Neural crest cell (in vitro differentiated cells): ENCODE measurements at regions not wholly inside any gene's neighbourhood (a gene's known extent, or its start where the extent isn't known, plus 50 kb on each side); places are given as distances from the start of the nearest gene placed in this dataset.
A peak's percentile ranks its signal among the peaks of the same experiment; 100 is the strongest.

ENCODE experiments used
- DNase-seq: peaks from one replicate; pipeline ENCODE4 v3.0.0; 2021; ENCODE audit warnings: low read depth, mixed read lengths, low spot score
- H3K27ac Mint-ChIP-seq: one replicate; pipeline ENCODE4 v1.8.0; 2021; ENCODE audit warnings: mild to moderate bottlenecking, mixed read lengths; ENCODE audit not compliant: unreplicated experiment
- H3K27me3 Mint-ChIP-seq: 2 replicates; pipeline ENCODE4 v1.8.0; 2021; ENCODE audit warnings: low read depth, mild to moderate bottlenecking, mixed read lengths
- H3K36me3 Mint-ChIP-seq: 2 replicates; pipeline ENCODE4 v1.8.0; 2021; ENCODE audit warnings: low read depth, mild to moderate bottlenecking, mixed read lengths
- H3K4me1 Mint-ChIP-seq: 2 replicates; pipeline ENCODE4 v1.8.0; 2021; ENCODE audit warnings: mixed read lengths
- H3K4me3 Mint-ChIP-seq: one replicate; pipeline ENCODE4 v1.8.0; 2021; ENCODE audit warnings: mild to moderate bottlenecking, mixed read lengths
- H3K9me3 Mint-ChIP-seq: 2 replicates; pipeline ENCODE4 v1.8.0; 2021; ENCODE audit warnings: mixed read lengths
- TF ChIP-seq, protein P1 (sequence below): fragments of 200-600 bp; sonication (generic); conservative IDR thresholded peaks from 2 replicates; pipeline ENCODE4 v1.5.0; 2021; ENCODE audit warnings: antibody characterized with exemption, mild to moderate bottlenecking

DNA sequence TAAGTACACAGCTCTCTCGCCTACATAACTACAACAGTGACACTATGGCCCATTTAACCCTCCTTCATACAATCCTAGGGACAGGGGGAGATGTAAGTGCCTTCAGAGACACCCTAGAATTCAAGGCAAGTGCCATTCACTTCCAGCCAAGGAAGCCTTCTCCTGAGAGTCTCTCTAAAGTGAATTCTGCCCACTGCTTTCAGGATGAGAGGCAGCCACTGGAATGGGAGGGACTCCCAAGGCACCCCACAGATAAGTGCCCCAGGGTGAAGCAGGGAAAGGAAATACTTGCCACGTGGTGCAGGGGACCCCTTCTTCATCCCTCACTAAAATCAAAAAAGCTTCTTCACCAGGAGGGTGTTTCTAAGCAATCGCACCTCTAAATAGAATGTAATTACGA is 283.7 kb downstream of the ZNF608 start:
- Mint-ChIP-seq H3K4me1 (peaks cover 79% of the 10 kb centered on the region), H3K36me3 (peaks cover 5% of the 10 kb centered on the region), H3K27ac (peak overlapping the region; percentile 16), H3K9me3 (no peaks in the 10 kb centered on the region), H3K4me3 (peak overlapping the region; percentile 65), H3K27me3 (no peaks in the 10 kb centered on the region)
- DNase-seq = no peak
- TF ChIP-seq, protein P1, sequence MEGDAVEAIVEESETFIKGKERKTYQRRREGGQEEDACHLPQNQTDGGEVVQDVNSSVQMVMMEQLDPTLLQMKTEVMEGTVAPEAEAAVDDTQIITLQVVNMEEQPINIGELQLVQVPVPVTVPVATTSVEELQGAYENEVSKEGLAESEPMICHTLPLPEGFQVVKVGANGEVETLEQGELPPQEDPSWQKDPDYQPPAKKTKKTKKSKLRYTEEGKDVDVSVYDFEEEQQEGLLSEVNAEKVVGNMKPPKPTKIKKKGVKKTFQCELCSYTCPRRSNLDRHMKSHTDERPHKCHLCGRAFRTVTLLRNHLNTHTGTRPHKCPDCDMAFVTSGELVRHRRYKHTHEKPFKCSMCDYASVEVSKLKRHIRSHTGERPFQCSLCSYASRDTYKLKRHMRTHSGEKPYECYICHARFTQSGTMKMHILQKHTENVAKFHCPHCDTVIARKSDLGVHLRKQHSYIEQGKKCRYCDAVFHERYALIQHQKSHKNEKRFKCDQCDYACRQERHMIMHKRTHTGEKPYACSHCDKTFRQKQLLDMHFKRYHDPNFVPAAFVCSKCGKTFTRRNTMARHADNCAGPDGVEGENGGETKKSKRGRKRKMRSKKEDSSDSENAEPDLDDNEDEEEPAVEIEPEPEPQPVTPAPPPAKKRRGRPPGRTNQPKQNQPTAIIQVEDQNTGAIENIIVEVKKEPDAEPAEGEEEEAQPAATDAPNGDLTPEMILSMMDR = no peak

DNA sequence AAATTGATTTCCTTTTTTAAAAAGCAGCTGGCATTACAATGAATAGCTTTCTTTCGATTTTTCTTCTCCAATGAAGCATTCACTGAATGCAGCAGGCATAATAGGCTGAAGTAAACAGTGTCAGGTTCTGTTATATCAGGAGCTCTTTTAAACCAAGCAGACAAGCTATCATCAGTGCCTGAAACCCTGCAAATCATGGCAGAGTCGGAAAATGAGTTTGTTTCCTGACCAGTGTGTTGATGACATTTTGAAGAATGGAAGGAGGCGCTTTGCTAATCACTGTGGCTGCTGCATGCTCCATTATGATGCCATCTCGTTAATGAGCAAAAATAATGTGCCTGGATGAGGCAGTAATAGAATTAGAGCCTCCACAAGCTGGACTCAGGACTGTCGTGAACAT is 284.5 kb downstream of the ZNF608 start:
- Mint-ChIP-seq H3K27ac (peak overlapping the region; percentile 16), H3K36me3 (peaks cover 5% of the 10 kb centered on the region), H3K4me3 (peak overlapping the region; percentile 65), H3K27me3 (no peaks in the 10 kb centered on the region), H3K9me3 (no peaks in the 10 kb centered on the region), H3K4me1 (peaks cover 82% of the 10 kb centered on the region)
- TF ChIP-seq, protein P1 = no peak
- no peak for DNase-seq

DNA sequence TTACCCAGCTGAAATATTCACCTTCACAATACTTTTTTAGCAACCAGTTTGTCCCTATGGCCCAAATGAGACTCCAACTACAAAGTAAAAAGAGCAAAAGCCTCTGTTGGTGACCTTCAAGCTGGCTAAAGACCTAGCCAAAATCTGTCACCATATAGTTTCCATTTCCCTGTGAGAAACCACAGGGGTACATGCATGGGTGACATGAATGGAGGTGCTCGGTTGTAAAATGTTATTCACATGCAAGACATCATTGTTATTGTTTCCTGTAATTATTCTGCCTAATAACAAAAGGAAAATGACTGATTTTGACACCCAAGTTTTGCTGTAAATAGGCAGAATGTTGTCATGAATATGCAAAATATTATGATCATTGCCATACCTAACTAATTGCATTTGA is 285.3 kb downstream of the ZNF608 start:
- Mint-ChIP-seq H3K4me3 (no peak overlapping the region), H3K36me3 (peaks cover 5% of the 10 kb centered on the region), H3K27me3 (no peaks in the 10 kb centered on the region), H3K27ac (no peak overlapping the region), H3K4me1 (peaks cover 79% of the 10 kb centered on the region), H3K9me3 (no peaks in the 10 kb centered on the region)
- TF ChIP-seq, protein P1 = no peak
- no peak for DNase-seq

DNA sequence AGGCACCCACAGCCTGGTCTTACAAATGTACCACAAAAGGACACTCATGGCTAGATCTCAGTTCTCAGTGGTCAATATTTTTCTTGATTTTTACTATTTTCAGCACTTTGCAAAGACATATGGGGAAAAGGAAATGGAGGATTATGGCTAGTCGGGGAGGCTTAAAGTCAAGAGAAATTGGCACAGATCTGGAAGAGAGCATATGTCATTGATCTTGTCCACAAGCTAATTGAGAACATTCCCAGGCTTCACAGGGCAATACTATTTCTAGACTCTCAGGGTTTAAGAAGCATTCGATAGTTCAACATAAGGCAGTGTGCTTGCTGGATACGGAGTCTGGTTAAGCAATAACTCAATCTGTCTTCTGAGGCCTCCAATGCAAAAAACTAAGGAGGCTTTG is 285.8 kb downstream of the ZNF608 start:
- no peak overlapping the region for H3K4me3 Mint-ChIP-seq
- TF ChIP-seq, protein P1 = no peak
- peaks cover 5% of the 10 kb centered on the region for H3K36me3 Mint-ChIP-seq
- H3K27ac Mint-ChIP-seq = peak overlapping the region; percentile 36
- DNase-seq = no peak
- H3K27me3 Mint-ChIP-seq = no peaks in the 10 kb centered on the region
- no peaks in the 10 kb centered on the region for H3K9me3 Mint-ChIP-seq
- H3K4me1 Mint-ChIP-seq = peaks cover 79% of the 10 kb centered on the region

DNA sequence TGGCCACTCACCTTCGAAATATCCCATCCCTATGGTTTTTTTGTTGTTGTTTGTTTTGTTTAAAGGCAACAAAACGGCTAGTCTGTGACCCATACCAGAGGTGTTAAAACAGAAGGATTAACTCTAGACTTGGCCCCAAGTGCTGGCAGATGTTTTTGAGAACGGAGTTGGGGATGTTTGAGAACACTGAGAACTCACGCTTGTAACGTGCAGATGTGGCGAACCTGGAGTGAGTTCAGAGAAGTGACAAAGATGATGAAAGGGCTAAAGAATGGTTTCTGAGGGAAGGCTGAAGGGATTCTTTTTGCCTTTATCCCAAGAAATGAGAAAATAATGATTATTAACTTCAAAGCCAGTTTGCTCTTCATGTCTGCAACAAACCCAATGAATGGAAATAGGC is 286.5 kb downstream of the ZNF608 start:
- H3K9me3 Mint-ChIP-seq = no peaks in the 10 kb centered on the region
- TF ChIP-seq, protein P1 = no peak
- no peak for DNase-seq
- H3K27ac Mint-ChIP-seq = peak overlapping the region; percentile 51
- peak overlapping the region; percentile 20 for H3K4me3 Mint-ChIP-seq
- H3K36me3 Mint-ChIP-seq = peaks cover 5% of the 10 kb centered on the region
- H3K4me1 Mint-ChIP-seq = peaks cover 78% of the 10 kb centered on the region
- no peaks in the 10 kb centered on the region for H3K27me3 Mint-ChIP-seq

DNA sequence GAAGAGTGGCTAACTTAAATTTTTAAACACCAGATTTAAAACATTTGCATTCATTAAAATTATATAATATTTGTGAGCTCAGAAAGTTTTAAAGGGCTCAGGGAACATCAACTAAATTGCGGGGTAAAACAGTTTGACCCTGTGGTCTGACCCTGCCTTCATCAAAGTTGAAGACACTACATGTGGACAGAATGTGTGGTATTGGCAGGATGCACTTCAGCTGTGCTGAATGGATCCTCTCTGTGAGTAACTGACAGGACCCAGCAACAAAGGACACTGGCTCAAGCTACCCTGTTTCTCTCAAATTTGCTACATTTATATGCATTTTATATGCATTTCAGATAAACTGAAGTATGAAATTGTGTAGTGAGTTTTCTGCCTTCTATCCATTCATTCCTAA is 288.5 kb downstream of the ZNF608 start:
- no peaks in the 10 kb centered on the region for H3K27me3 Mint-ChIP-seq
- H3K9me3 Mint-ChIP-seq = no peaks in the 10 kb centered on the region
- peak overlapping the region; percentile 53 for H3K27ac Mint-ChIP-seq
- peaks cover 79% of the 10 kb centered on the region for H3K4me1 Mint-ChIP-seq
- DNase-seq = no peak
- peaks cover 5% of the 10 kb centered on the region for H3K36me3 Mint-ChIP-seq
- TF ChIP-seq, protein P1 = no peak
- H3K4me3 Mint-ChIP-seq = no peak overlapping the region
